Activated effector memory CD4-positive, alpha-beta T cell treated with anti-CD3 and anti-CD28 coated beads, Interleukin-2, amount 50 U/mL, for 16 hours (primary cell): ENCODE measurements at regions not wholly inside any gene's neighbourhood (a gene's known extent, or its start where the extent isn't known, plus 50 kb on each side); places are given as distances from the start of the nearest gene placed in this dataset.

Source experiments
- DNase-seq: peaks from one replicate; pipeline ENCODE4 v3.0.0-alpha.2; 2020

- DNase-seq, result no peak
Observed at GRCh38 chr1:104856518-104856917, 1106.8 kb downstream of the AMY1C start.

- no peak for DNase-seq
Observed at GRCh38 chr1:104868794-104869193, 1119.1 kb downstream of the AMY1C start.

GRCh38 chr1:104874044-104874443 lies 1124.3 kb downstream of the AMY1C start:
- DNase-seq, result no peak

GRCh38 chr1:104878203-104878909 lies 1128.7 kb downstream of the AMY1C start:
- no peak for DNase-seq

- DNase-seq, result no peak
Observed at GRCh38 chr1:104884939-104885338, 1135.2 kb downstream of the AMY1C start.

- no peak for DNase-seq
Observed at GRCh38 chr1:104905322-104905721, 1155.6 kb downstream of the AMY1C start.

GRCh38 chr1:104906141-104906540 lies 1156.4 kb downstream of the AMY1C start:
- DNase-seq, result no peak

GRCh38 chr1:104919188-104919587 lies 1169.5 kb downstream of the AMY1C start:
- DNase-seq, result no peak

GRCh38 chr1:104921525-104921924 lies 1171.8 kb downstream of the AMY1C start:
- DNase-seq, result no peak

- no peak for DNase-seq
Observed at GRCh38 chr1:104923075-104923474, 1173.4 kb downstream of the AMY1C start.

GRCh38 chr1:104929280-104929679 lies 1179.6 kb downstream of the AMY1C start:
- DNase-seq, result no peak

- no peak for DNase-seq
Observed at GRCh38 chr1:104932030-104932915, 1182.6 kb downstream of the AMY1C start.

- DNase-seq, result no peak
Observed at GRCh38 chr1:104932949-104933679, 1183.4 kb downstream of the AMY1C start.

GRCh38 chr1:104933846-104934245 lies 1184.1 kb downstream of the AMY1C start:
- DNase-seq, result no peak

- no peak for DNase-seq
Observed at GRCh38 chr1:104945406-104945805, 1195.7 kb downstream of the AMY1C start.

- no peak for DNase-seq
Observed at GRCh38 chr1:104946558-104947210, 1197.0 kb downstream of the AMY1C start.

- no peak for DNase-seq
Observed at GRCh38 chr1:104953555-104953954, 1203.9 kb downstream of the AMY1C start.

GRCh38 chr1:104973516-104973915 lies 1223.8 kb downstream of the AMY1C start:
- DNase-seq, result no peak

- no peak for DNase-seq
Observed at GRCh38 chr1:104979651-104980050, 1230.0 kb downstream of the AMY1C start.

- DNase-seq, result no peak
Observed at GRCh38 chr1:104987210-104987609, 1237.5 kb downstream of the AMY1C start.

- DNase-seq, result no peak
Observed at GRCh38 chr1:104989012-104989411, 1239.3 kb downstream of the AMY1C start.

GRCh38 chr1:104991702-104992101 lies 1242.0 kb downstream of the AMY1C start:
- no peak for DNase-seq

GRCh38 chr1:105000793-105001192 lies 1251.1 kb downstream of the AMY1C start:
- DNase-seq, result no peak
